CD14-positive monocyte (primary cell): ENCODE measurements at regions not wholly inside any gene's neighbourhood (a gene's known extent, or its start where the extent isn't known, plus 50 kb on each side); places are given as distances from the start of the nearest gene placed in this dataset.

Experiments used
- DNase-seq, 3 donors: peaks; one replicate each; pipeline ENCODE4 v3.0.0-alpha.2; 2011 to 2022
- H2AFZ ChIP-seq: 2 replicates; pipeline ENCODE4 v1.6.0; 2012; ENCODE audit warnings: mild to moderate bottlenecking, low read depth, low read length, inconsistent platforms; ENCODE audit not compliant: insufficient read depth, poor library complexity, severe bottlenecking
- H3K27ac ChIP-seq, 2 donors: 1 replicate in 1 of 2; 2 replicates in 1 of 2; pipeline ENCODE4 v1.5.1; 2012 to 2013; ENCODE audit warnings: low read length in 2 of 2, control low read depth in 1 of 2, inconsistent platforms in 1 of 2, low read depth in 1 of 2, mild to moderate bottlenecking in 1 of 2
- H3K27me3 ChIP-seq, 2 donors: one replicate each; pipeline versions ENCODE4 v1.6.0 to v1.6.1; 2011 to 2013; ENCODE audit warnings: low read length in 2 of 2; ENCODE audit not compliant: control insufficient read depth in 2 of 2, insufficient read depth in 2 of 2
- H3K36me3 ChIP-seq, 2 donors: replicated peaks in 1 of 2; 1 replicate in 1 of 2; 2 replicates in 1 of 2; pipeline versions ENCODE4 v1.5.1 to v1.6.1; 2012 to 2013; ENCODE audit warnings: low read length in 2 of 2, control low read depth in 1 of 2, inconsistent platforms in 1 of 2, mild to moderate bottlenecking in 1 of 2; ENCODE audit not compliant: insufficient read depth in 2 of 2, control insufficient read depth in 1 of 2
- H3K4me1 ChIP-seq, 2 donors: 1 replicate in 1 of 2; 2 replicates in 1 of 2; pipeline versions ENCODE4 v1.5.1 to v1.6.1; 2012 to 2013; ENCODE audit warnings: low read length in 2 of 2, control low read depth in 1 of 2, inconsistent platforms in 1 of 2, mild to moderate bottlenecking in 1 of 2, moderate library complexity in 1 of 2; ENCODE audit not compliant: insufficient read depth in 2 of 2, control insufficient read depth in 1 of 2
- H3K4me2 ChIP-seq: replicated peaks from 2 replicates; pipeline ENCODE3; 2012; ENCODE audit warnings: low read length, moderate library complexity, mild to moderate bottlenecking; ENCODE audit not compliant: poor library complexity, severe bottlenecking; ENCODE audit errors: extremely low read depth
- H3K4me3 ChIP-seq, 3 experiments: fragments of 200-600 bp in 1 of 3; sonication (generic) in 1 of 3; replicated peaks in 1 of 3; 1 replicate in 2 of 3; 2 replicates in 1 of 3; pipeline ENCODE4 v1.5.1; 2011 to 2013; ENCODE audit warnings: low read length in 3 of 3, mild to moderate bottlenecking in 3 of 3, control low read depth in 2 of 3, low read depth in 2 of 3, inconsistent platforms in 1 of 3, moderate library complexity in 1 of 3
- H3K79me2 ChIP-seq: 2 replicates; pipeline ENCODE4 v1.6.0; 2012; ENCODE audit warnings: mild to moderate bottlenecking, control low read depth, inconsistent platforms, low read length, moderate library complexity; ENCODE audit not compliant: insufficient read depth
- H3K9ac ChIP-seq: 2 replicates; pipeline ENCODE4 v1.6.0; 2017; ENCODE audit warnings: low read length, mild to moderate bottlenecking; ENCODE audit not compliant: insufficient read depth, poor library complexity, severe bottlenecking
- H3K9me3 ChIP-seq, 2 donors: replicated peaks in 1 of 2; 1 replicate in 1 of 2; 2 replicates in 1 of 2; pipeline versions ENCODE4 v1.5.1 to v1.6.1; 2012 to 2013; ENCODE audit warnings: low read length in 2 of 2, control low read depth in 1 of 2; ENCODE audit not compliant: control insufficient read depth in 1 of 2, insufficient read depth in 1 of 2
- H4K20me1 ChIP-seq: 2 replicates; pipeline ENCODE4 v1.6.0; 2012; ENCODE audit warnings: mild to moderate bottlenecking, low read length, control low read depth, moderate library complexity; ENCODE audit not compliant: insufficient read depth
- H3K27ac Mint-ChIP-seq, 7 donors: one replicate each; pipeline ENCODE4 v1.8.0; 2020; ENCODE audit warnings: mild to moderate bottlenecking in 7 of 7, mixed read lengths in 7 of 7, moderate library complexity in 6 of 7, inconsistent platforms in 2 of 7
- H3K27me3 Mint-ChIP-seq, 3 donors: one replicate each; pipeline ENCODE4 v1.8.0; 2021 to 2022; ENCODE audit warnings: low read depth in 3 of 3, mild to moderate bottlenecking in 3 of 3, mixed read lengths in 3 of 3, moderate library complexity in 3 of 3, inconsistent platforms in 1 of 3
- H3K36me3 Mint-ChIP-seq, 2 donors: one replicate each; pipeline ENCODE4 v1.8.0; 2020; ENCODE audit warnings: mixed read lengths in 2 of 2, inconsistent platforms in 1 of 2, mild to moderate bottlenecking in 1 of 2
- H3K4me1 Mint-ChIP-seq: one replicate; pipeline ENCODE4 v1.8.0; 2020; ENCODE audit warnings: mild to moderate bottlenecking, mixed read lengths
- H3K4me3 Mint-ChIP-seq, 2 donors: one replicate each; pipeline ENCODE4 v1.8.0; 2020; ENCODE audit warnings: mild to moderate bottlenecking in 2 of 2, mixed read lengths in 2 of 2, moderate library complexity in 1 of 2
- H3K9me3 Mint-ChIP-seq, 7 donors: one replicate each; pipeline ENCODE4 v1.8.0; 2020 to 2022; ENCODE audit warnings: mixed read lengths in 7 of 7, mild to moderate bottlenecking in 6 of 7, moderate library complexity in 6 of 7, inconsistent platforms in 2 of 7
- WGBS: methylation state at CpG from one replicate; pipeline ENCODE4 v1.1.5; 2013; ENCODE audit warnings: missing lambda C conversion rate; ENCODE audit not compliant: insufficient coverage; 5-methylcytosine and 5-hydroxymethylcytosine counted together
- intact Hi-C, 2 donors: fragments of 100-400 bp; cut with micrococcal nuclease; formaldehyde crosslinking; loops; one replicate each; pipeline versions ENCODE4 v1.15.0 to v1.15.1; 2023
- TF ChIP-seq, protein P1 (sequence below): fragments of 200-600 bp; IDR thresholded peaks from one replicate; pipeline ENCODE4 v1.8.0; 2022; ENCODE audit warnings: antibody characterized with exemption, mild to moderate bottlenecking

DNA sequence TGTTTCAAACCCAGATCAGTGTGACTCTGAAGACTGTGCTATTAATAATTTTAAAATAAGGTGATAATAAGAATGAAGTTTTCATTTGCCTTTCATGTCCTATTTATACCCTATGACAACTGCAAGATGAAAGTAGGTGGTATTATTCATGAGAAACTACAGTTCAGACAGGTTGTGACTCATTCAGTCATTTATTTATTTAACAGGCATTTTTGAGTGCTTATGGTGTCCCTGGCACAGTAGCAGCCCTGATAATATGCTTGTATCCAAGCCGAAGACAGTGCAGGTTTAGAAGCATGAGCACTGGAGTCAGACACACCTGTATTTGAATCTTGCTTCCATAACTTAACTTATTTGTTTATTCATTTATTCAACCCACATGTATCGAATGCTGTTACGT is 87.1 kb downstream of the FZD1 start:
- Histone ChIP-seq H3K27me3 (no peaks in the 10 kb centered on the region), H4K20me1 (no peaks in the 10 kb centered on the region), H3K9me3 (no peaks in the 10 kb centered on the region), H3K36me3 (no peaks in the 10 kb centered on the region), H3K4me3 (no peak overlapping the region), H3K4me1 (peaks cover 0 to 19% of the 10 kb centered on the region in 2 donors), H3K9ac (no peak overlapping the region), H3K79me2 (no peaks in the 10 kb centered on the region), H3K4me2 (no peak overlapping the region), H3K27ac (no peak overlapping the region), H2AFZ (no peak overlapping the region)
- peaks cover 22% of the 10 kb centered on the region for H3K4me1 Mint-ChIP-seq
- TF ChIP-seq, protein P1, sequence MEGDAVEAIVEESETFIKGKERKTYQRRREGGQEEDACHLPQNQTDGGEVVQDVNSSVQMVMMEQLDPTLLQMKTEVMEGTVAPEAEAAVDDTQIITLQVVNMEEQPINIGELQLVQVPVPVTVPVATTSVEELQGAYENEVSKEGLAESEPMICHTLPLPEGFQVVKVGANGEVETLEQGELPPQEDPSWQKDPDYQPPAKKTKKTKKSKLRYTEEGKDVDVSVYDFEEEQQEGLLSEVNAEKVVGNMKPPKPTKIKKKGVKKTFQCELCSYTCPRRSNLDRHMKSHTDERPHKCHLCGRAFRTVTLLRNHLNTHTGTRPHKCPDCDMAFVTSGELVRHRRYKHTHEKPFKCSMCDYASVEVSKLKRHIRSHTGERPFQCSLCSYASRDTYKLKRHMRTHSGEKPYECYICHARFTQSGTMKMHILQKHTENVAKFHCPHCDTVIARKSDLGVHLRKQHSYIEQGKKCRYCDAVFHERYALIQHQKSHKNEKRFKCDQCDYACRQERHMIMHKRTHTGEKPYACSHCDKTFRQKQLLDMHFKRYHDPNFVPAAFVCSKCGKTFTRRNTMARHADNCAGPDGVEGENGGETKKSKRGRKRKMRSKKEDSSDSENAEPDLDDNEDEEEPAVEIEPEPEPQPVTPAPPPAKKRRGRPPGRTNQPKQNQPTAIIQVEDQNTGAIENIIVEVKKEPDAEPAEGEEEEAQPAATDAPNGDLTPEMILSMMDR = no peak
- no peaks in the 10 kb centered on the region for H3K9me3 Mint-ChIP-seq
- H3K27me3 Mint-ChIP-seq = peaks cover 0 to 1% (median 0%) of the 10 kb centered on the region in 3 donors
- H3K27ac Mint-ChIP-seq = no peak overlapping the region
- H3K4me3 Mint-ChIP-seq = no peak overlapping the region
- intact Hi-C loops = no loop called here
- WGBS = no CpG with 5 or more reads among the region's 3 CpGs
- no peaks in the 10 kb centered on the region for H3K36me3 Mint-ChIP-seq
- no peak for DNase-seq

GRCh38 chr7:91352091-91352490 is 87.9 kb downstream of the FZD1 start:
- peaks cover 0 to 1% (median 0%) of the 10 kb centered on the region in 3 donors for H3K27me3 Mint-ChIP-seq
- intact Hi-C loops = no loop called here
- H3K9ac ChIP-seq = no peak overlapping the region
- no peak for DNase-seq
- H3K4me2 ChIP-seq = no peak overlapping the region
- no peaks in the 10 kb centered on the region for H3K27me3 ChIP-seq
- no peak overlapping the region for H3K27ac ChIP-seq
- peaks cover 0 to 11% of the 10 kb centered on the region in 2 donors for H3K4me1 ChIP-seq
- no peak overlapping the region for H3K4me3 ChIP-seq
- H3K9me3 ChIP-seq = no peaks in the 10 kb centered on the region
- H3K36me3 ChIP-seq = no peaks in the 10 kb centered on the region
- H3K36me3 Mint-ChIP-seq = no peaks in the 10 kb centered on the region
- H3K4me1 Mint-ChIP-seq = peaks cover 15% of the 10 kb centered on the region
- H3K9me3 Mint-ChIP-seq = no peaks in the 10 kb centered on the region
- no peak overlapping the region for H3K27ac Mint-ChIP-seq
- no peak overlapping the region for H3K4me3 Mint-ChIP-seq
- H2AFZ ChIP-seq = no peak overlapping the region
- no peaks in the 10 kb centered on the region for H3K79me2 ChIP-seq
- TF ChIP-seq, protein P1 = no peak
- no peaks in the 10 kb centered on the region for H4K20me1 ChIP-seq
- 89% methylated on average over 3 of the region's 4 CpGs for WGBS
